Upper lobe of left lung (tissue), 6 donors: ENCODE measurements at regions not wholly inside any gene's neighbourhood (a gene's known extent, or its start where the extent isn't known, plus 50 kb on each side); places are given as distances from the start of the nearest gene placed in this dataset.

Experiments
- ATAC-seq, 2 donors: fragments of 200-7000 bp; cut with Tn5 transposase; one replicate each; pipeline ENCODE4 v1.9.1; 2022; ENCODE audit warnings: mild to moderate bottlenecking in 2 of 2, moderate library complexity in 2 of 2; ENCODE audit not compliant: low FRiP score in 2 of 2
- DNase-seq, 2 donors: peaks; one replicate each; pipeline ENCODE4 v3.0.0-alpha.2; 2019 to 2020
- H3K27ac ChIP-seq, 4 donors: fragments of 200-600 bp; sonication (generic); one replicate each; pipeline ENCODE4 v1.5.1; 2016 to 2019
- H3K27me3 ChIP-seq, 4 donors: fragments of 200-600 bp; sonication (generic); one replicate each; pipeline ENCODE4 v1.5.1; 2017 to 2019
- H3K36me3 ChIP-seq, 4 donors: fragments of 200-600 bp; sonication (generic); one replicate each; pipeline ENCODE4 v1.5.1; 2016 to 2019
- H3K4me1 ChIP-seq, 4 donors: fragments of 200-600 bp; sonication (generic); one replicate each; pipeline ENCODE4 v1.5.1; 2018 to 2019
- H3K4me3 ChIP-seq, 4 donors: fragments of 200-600 bp; sonication (generic); one replicate each; pipeline ENCODE4 v1.5.1; 2017 to 2019; ENCODE audit warnings: mild to moderate bottlenecking in 2 of 4, moderate library complexity in 1 of 4
- H3K9me3 ChIP-seq, 4 donors: fragments of 200-600 bp; sonication (generic); one replicate each; pipeline ENCODE4 v1.5.1; 2018 to 2019
- CTCF ChIP-seq, 6 experiments: fragments of 450-650 bp in 4 of 6; fragments of 200-600 bp in 2 of 6; sonication (generic) in 2 of 6; IDR thresholded peaks; one replicate each; pipeline ENCODE4 v1.5.1; 2016 to 2019; ENCODE audit warnings: antibody characterized with exemption in 6 of 6
- EP300 ChIP-seq, 4 donors: sonication (generic); formaldehyde crosslinking; IDR thresholded peaks; one replicate each; pipeline ENCODE4 v1.5.1; 2017; ENCODE audit warnings: antibody characterized with exemption in 4 of 4, control low read depth in 2 of 4
- POLR2A ChIP-seq, 4 donors: fragments of 450-650 bp; IDR thresholded peaks; one replicate each; pipeline ENCODE4 v1.5.1; 2016 to 2017; ENCODE audit warnings: antibody characterized with exemption in 4 of 4, mild to moderate bottlenecking in 2 of 4
- POLR2AphosphoS5 ChIP-seq, 2 donors: sonication (generic); formaldehyde crosslinking; IDR thresholded peaks; one replicate each; pipeline ENCODE4 v1.5.1; 2017; ENCODE audit warnings: antibody characterized with exemption in 2 of 2
- WGBS, 2 donors: methylation state at CpG; one replicate each; pipeline ENCODE4 v1.1.5; 2017 to 2018; 5-methylcytosine and 5-hydroxymethylcytosine counted together
- donor health status: DM: no; HTN: no; CAD: no; lungs with moderate emphysema.
- donor health status: DM: no; HTN: yes; CAD: no; lungs with severe emphysema.

GRCh38 chr13:99655351-99656091 lies 154.2 kb downstream of the TM9SF2 start:
- Histone ChIP-seq H3K4me3 (no peak overlapping the region), H3K27ac (no peak overlapping the region), H3K9me3 (no peaks in the 10 kb centered on the region), H3K36me3 (no peaks in the 10 kb centered on the region), H3K4me1 (peaks cover 8 to 21% (median 17%) of the 10 kb centered on the region in 4 donors), H3K27me3 (peaks cover 0 to 2% (median 0%) of the 10 kb centered on the region in 4 donors)
- DNase-seq (no peak), ATAC-seq (no peak)
- 78 to 83% methylated on average over 15 to 17 of the region's 17 CpGs for WGBS, 2 donors
- no peak for TF ChIP-seq POLR2AphosphoS5 (IDR thresholded peaks at IDR 0.05)
- TF ChIP-seq EP300 (IDR thresholded peaks at IDR 0.05), result no peak
- TF ChIP-seq CTCF (IDR thresholded peaks at IDR 0.05), result no peak
- TF ChIP-seq POLR2A (IDR thresholded peaks at IDR 0.05), result no peak

- WGBS, 2 donors, result 87 to 91% methylated on average over 4 of the region's 4 CpGs
- H3K9me3 ChIP-seq, result no peaks in the 10 kb centered on the region
- DNase-seq, result no peak
- no peaks in the 10 kb centered on the region for H3K36me3 ChIP-seq
- H3K27me3 ChIP-seq, result peaks cover 0 to 2% (median 0%) of the 10 kb centered on the region in 4 donors
- no peak overlapping the region for H3K4me3 ChIP-seq
- H3K27ac ChIP-seq, result no peak overlapping the region
- no peak for ATAC-seq
- TF ChIP-seq CTCF (IDR thresholded peaks at IDR 0.05) (no peak), POLR2AphosphoS5 (IDR thresholded peaks at IDR 0.05) (no peak), POLR2A (IDR thresholded peaks at IDR 0.05) (no peak), EP300 (IDR thresholded peaks at IDR 0.05) (no peak)
- peaks cover 8 to 21% (median 16%) of the 10 kb centered on the region in 4 donors for H3K4me1 ChIP-seq
Observed at GRCh38 chr13:99654076-99654475, 152.8 kb downstream of the TM9SF2 start.

- Histone ChIP-seq H3K27ac (no peak overlapping the region), H3K9me3 (no peaks in the 10 kb centered on the region), H3K4me3 (no peak overlapping the region), H3K27me3 (peaks cover 0 to 2% (median 0%) of the 10 kb centered on the region in 4 donors), H3K4me1 (peaks cover 4 to 21% (median 12%) of the 10 kb centered on the region in 4 donors), H3K36me3 (no peaks in the 10 kb centered on the region)
- WGBS, 2 donors, result 69 to 86% methylated on average over 2 of the region's 2 CpGs
- DNase-seq, result no peak
- no peak for ATAC-seq
- no peak for TF ChIP-seq EP300 (IDR thresholded peaks at IDR 0.05)
- TF ChIP-seq POLR2A (IDR thresholded peaks at IDR 0.05), result no peak
- TF ChIP-seq POLR2AphosphoS5 (IDR thresholded peaks at IDR 0.05), result no peak
- TF ChIP-seq CTCF (IDR thresholded peaks at IDR 0.05), result no peak
Observed at GRCh38 chr13:99653526-99653925, 152.3 kb downstream of the TM9SF2 start.

- WGBS, 2 donors, result 85 to 88% methylated on average over 3 of the region's 3 CpGs
- TF ChIP-seq POLR2AphosphoS5 (IDR thresholded peaks at IDR 0.05) (no peak), POLR2A (IDR thresholded peaks at IDR 0.05) (no peak), CTCF (IDR thresholded peaks at IDR 0.05) (no peak), EP300 (IDR thresholded peaks at IDR 0.05) (no peak)
Observed at GRCh38 chr13:99652901-99653300, 151.6 kb downstream of the TM9SF2 start.

GRCh38 chr13:99652141-99652540 lies 150.9 kb downstream of the TM9SF2 start:
- H3K36me3 ChIP-seq, result no peaks in the 10 kb centered on the region
- no peak for ATAC-seq
- no peak for TF ChIP-seq CTCF (IDR thresholded peaks at IDR 0.05)
- no peak for TF ChIP-seq POLR2AphosphoS5 (IDR thresholded peaks at IDR 0.05)
- TF ChIP-seq POLR2A (IDR thresholded peaks at IDR 0.05), result no peak
- no peak for TF ChIP-seq EP300 (IDR thresholded peaks at IDR 0.05)
- WGBS, 2 donors, result 94 to 100% methylated on average over 1 of the region's 1 CpG
- no peak for DNase-seq
- no peak overlapping the region for H3K4me3 ChIP-seq
- H3K4me1 ChIP-seq, result peaks cover 0 to 15% (median 5%) of the 10 kb centered on the region in 4 donors
- no peaks in the 10 kb centered on the region for H3K27me3 ChIP-seq
- H3K9me3 ChIP-seq, result no peaks in the 10 kb centered on the region
- no peak overlapping the region for H3K27ac ChIP-seq

More at GRCh38 chr13:99652901-99653300, 151.6 kb downstream of the TM9SF2 start:
- DNase-seq (no peak), ATAC-seq (no peak)
- Histone ChIP-seq H3K27ac (no peak overlapping the region), H3K36me3 (no peaks in the 10 kb centered on the region), H3K4me1 (peaks cover 0 to 15% (median 9%) of the 10 kb centered on the region in 4 donors), H3K27me3 (peaks cover 0 to 1% (median 0%) of the 10 kb centered on the region in 4 donors), H3K9me3 (no peaks in the 10 kb centered on the region), H3K4me3 (no peak overlapping the region)
